ENCODE measurements at regions not wholly inside any gene's neighbourhood (a gene's known extent, or its start where the extent isn't known, plus 50 kb on each side); places are given as distances from the start of the nearest gene placed in this dataset.

DNA sequence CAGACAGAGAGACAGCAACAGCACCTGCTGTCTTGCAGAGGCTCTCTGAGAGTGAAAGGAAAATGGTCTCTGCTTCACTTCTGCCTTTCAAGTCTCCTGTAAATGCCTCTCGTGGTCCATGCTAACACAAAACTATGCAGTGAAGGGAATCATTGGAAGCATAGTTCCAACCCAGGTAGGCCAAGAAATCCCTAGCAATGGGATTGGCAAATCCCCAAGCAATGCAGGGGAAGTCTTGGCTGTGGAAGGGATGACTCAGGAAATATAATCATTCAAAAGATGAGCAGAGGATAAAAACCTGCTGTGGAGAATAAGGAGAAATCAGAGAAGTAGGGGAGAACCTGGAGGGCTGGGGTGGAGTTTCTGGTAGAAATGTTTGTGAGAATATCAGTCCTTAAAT, 216.1 kb upstream of the ZBED5 start:
- Histone ChIP-seq H4K20me1 (replicated peaks in 1 of 2; ENCODE audit: control insufficient read depth in 1 of 2, insufficient read depth in 2 of 2, low read length in 2 of 2) (no peaks in the 10 kb centered on the region), H3K56ac (replicated peaks; ENCODE audit: insufficient read length, low read depth, low read length) (no peak overlapping the region), H4K5ac (ENCODE audit: insufficient read length, low read depth, low read length) (no peak overlapping the region), H3K23ac (ENCODE audit: insufficient read length) (no peak overlapping the region), H3K4ac (replicated peaks; ENCODE audit: insufficient read length, low read depth, low read length) (no peak overlapping the region), H4K91ac (replicated peaks; ENCODE audit: insufficient read length, low read length) (no peak overlapping the region), H2BK15ac (ENCODE audit: low read length) (no peak overlapping the region; the same call in 1 of the 2 replicates), H3K4me3 (ENCODE audit: extremely low read depth in 1 of 4, insufficient read depth in 2 of 4, low read depth in 3 of 4, low read length in 4 of 4) (no peak overlapping the region), H3K79me2 (ENCODE audit: control insufficient read depth in 1 of 2, insufficient read depth in 2 of 2, low read length in 2 of 2) (no peaks in the 10 kb centered on the region), H3K36me3 (ENCODE audit: control insufficient read depth in 2 of 4, insufficient read depth in 4 of 4, low read length in 3 of 4) (no peaks in the 10 kb centered on the region), H2AK5ac (ENCODE audit: low read depth, low read length) (no peak overlapping the region), H3K79me1 (ENCODE audit: low read depth, low read length) (no peaks in the 10 kb centered on the region), H3K18ac (ENCODE audit: extremely low read depth, low read length) (no peak overlapping the region), H2BK20ac (ENCODE audit: low read length) (peak overlapping the region; percentile 57; the same call in 1 of the 2 replicates), H3K9me3 (ENCODE audit: insufficient read depth in 2 of 2, low read depth in 1 of 2, low read length in 1 of 2) (no peaks in the 10 kb centered on the region), H2BK120ac (replicated peaks; ENCODE audit: low read depth, low read length) (no peak overlapping the region), H4K8ac (ENCODE audit: extremely low read depth, insufficient read depth, low read length) (no peak overlapping the region), H3K27ac (ENCODE audit: low read depth, low read length) (no peak overlapping the region), H3K4me2 (ENCODE audit: insufficient read depth in 1 of 2, low read depth in 2 of 2, low read length in 2 of 2) (no peak overlapping the region), H3K27me3 (replicated peaks in 1 of 4; ENCODE audit: control insufficient read depth in 3 of 4, extremely low read depth in 1 of 4, insufficient read depth in 3 of 4, low read length in 3 of 4) (0 out of 7 replicates have a peak, but pooled peaks cover 0 to 4% (median 0%) of the 10 kb centered on the region in 4 experiments), H3K9ac (replicated peaks in 1 of 4; ENCODE audit: extremely low read depth in 1 of 4, low read depth in 3 of 4, low read length in 3 of 4) (no peak overlapping the region), H3K14ac (ENCODE audit: insufficient read length) (no peak overlapping the region), H2BK5ac (ENCODE audit: low read depth, low read length) (no peak overlapping the region), H3K23me2 (ENCODE audit: low read depth, low read length) (no peaks in the 10 kb centered on the region; the same call in 1 of the 2 replicates), H2BK12ac (ENCODE audit: low read depth, low read length) (peak overlapping the region; percentile 82; the same call in 1 of the 2 replicates), H2AFZ (ENCODE audit: low read length) (no peak overlapping the region), H3K4me1 (replicated peaks in 1 of 4; ENCODE audit: control insufficient read depth in 3 of 4, insufficient read depth in 4 of 4, low read length in 3 of 4) (peaks cover 1 to 11% (median 5%) of the 10 kb centered on the region in 4 experiments)
- POLR2A ChIA-PET (ENCODE audit: partially characterized antibody): interaction anchor here (0.9 kb wide), 1 partner anchor 265 kb away, joined by 3 read pairs; the partner anchor contains the start of gene EIF4G2
- CTCF ChIA-PET (ENCODE audit: partially characterized antibody): interaction anchor here (0.6 to 1.2 kb wide), 3 partner anchors 14 to 1118 kb away, joined by 3 read pairs; no protein-coding TSS in a partner anchor
- FAIRE-seq (no peak), DNase-seq (ENCODE audit: low read depth in 1 of 2, low spot score in 2 of 2) (no peak)
- WGBS, 2 experiments (ENCODE audit: extremely low coverage in 1 of 2, insufficient coverage in 1 of 2, insufficient read length in 1 of 2, insufficient replicate concordance in 2 of 2, low coverage in 1 of 2, low lambda C conversion rate in 2 of 2, missing lambda C conversion rate in 1 of 2): 81% methylated on average over 1 of the region's 1 CpG; no CpG with 5 or more reads in 1 of the 2 experiments
- TF ChIP-seq KDM4A (IDR thresholded peaks at IDR 0.05; ENCODE audit: low read depth, low read length, severe bottlenecking) (no peak), RBBP5 (IDR thresholded peaks at IDR 0.05; ENCODE audit: borderline replicate concordance, low read depth, low read length) (no peak), TCF12 (IDR thresholded peaks at IDR 0.05; ENCODE audit: low read depth, low read length) (no peak), SUZ12 (IDR thresholded peaks at IDR 0.05; ENCODE audit: low read length) (no peak), JUND (IDR thresholded peaks at IDR 0.05; ENCODE audit: low read length) (no peak), POLR2AphosphoS5 (IDR thresholded peaks at IDR 0.05; ENCODE audit: low read depth, low read length) (no peak), ZNF274 (IDR thresholded peaks at IDR 0.05; ENCODE audit: borderline replicate concordance, extremely low read depth, low read length) (no peak)
- TF ChIP-seq, protein P1, sequence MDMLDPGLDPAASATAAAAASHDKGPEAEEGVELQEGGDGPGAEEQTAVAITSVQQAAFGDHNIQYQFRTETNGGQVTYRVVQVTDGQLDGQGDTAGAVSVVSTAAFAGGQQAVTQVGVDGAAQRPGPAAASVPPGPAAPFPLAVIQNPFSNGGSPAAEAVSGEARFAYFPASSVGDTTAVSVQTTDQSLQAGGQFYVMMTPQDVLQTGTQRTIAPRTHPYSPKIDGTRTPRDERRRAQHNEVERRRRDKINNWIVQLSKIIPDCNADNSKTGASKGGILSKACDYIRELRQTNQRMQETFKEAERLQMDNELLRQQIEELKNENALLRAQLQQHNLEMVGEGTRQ (IDR thresholded peaks at IDR 0.05; ENCODE audit: low read length): no peak
- TF ChIP-seq, protein P2, sequence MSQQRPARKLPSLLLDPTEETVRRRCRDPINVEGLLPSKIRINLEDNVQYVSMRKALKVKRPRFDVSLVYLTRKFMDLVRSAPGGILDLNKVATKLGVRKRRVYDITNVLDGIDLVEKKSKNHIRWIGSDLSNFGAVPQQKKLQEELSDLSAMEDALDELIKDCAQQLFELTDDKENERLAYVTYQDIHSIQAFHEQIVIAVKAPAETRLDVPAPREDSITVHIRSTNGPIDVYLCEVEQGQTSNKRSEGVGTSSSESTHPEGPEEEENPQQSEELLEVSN (IDR thresholded peaks at IDR 0.05): no peak

Measured in H1 (cell line).